NCI-H1105 (cell line): ENCODE measurements at regions not wholly inside any gene's neighbourhood (a gene's known extent, or its start where the extent isn't known, plus 50 kb on each side); places are given as distances from the start of the nearest gene placed in this dataset.
A peak's percentile ranks its signal among the peaks of the same experiment; 100 is the strongest.
"Not testable (repeated sequence)": the region's sequence is repeated elsewhere in the genome, so short reads cannot be mapped to it uniquely, and the experiment has no call there.

Experiments
- DNase-seq: peaks from one replicate; lab custom pipeline; 2025; lab: John Stamatoyannopoulos, UW

DNA sequence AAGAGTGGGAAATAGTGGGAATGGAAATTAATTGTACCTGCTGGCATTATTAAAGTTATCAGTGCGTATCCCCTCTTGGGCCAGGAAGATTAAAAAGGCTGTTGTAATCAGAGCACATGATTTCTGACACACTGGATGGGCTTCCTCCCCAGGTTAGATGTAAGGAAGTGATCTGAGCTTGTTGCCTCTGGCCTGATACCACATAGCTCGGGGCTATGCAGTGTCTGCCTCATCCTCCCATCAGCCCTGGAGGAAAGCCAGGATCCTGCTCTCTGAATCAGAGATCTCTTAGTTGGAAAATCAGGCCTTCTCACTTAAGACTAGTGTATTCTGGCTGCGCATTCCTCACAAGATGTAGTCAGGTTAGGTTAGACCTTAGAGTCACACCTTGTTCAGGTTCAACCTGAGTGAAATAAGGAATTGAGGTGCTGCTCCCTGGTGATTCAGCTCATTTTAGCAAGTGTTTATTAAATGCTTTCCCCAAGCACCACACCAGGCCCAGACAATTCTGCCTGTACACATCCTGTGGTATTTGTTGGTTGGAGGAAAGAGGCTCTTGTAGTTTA lies 108.2 kb upstream of the IKBKE start:
- DNase-seq, result not testable (repeated sequence)

DNA sequence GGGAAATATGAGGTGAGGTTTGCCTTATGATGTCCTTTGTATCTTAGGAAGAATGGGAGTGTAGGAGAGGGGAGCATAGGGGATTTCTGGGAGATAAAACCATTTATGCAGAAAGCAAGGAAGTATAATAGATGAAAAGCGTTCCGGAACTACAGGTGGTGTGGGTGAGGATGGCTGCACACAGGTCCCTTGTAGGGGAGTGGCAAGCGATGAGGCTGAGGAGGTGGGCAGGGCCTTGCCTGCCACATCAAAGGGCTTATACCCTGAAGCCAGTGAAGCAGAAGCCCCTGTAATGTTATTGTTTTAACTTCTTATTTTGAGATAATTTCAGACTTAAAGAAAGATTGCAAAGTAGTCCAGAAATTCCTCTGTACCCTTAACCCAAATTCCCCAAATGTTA lies 107.3 kb upstream of the IKBKE start:
- not testable (repeated sequence) for DNase-seq

DNA sequence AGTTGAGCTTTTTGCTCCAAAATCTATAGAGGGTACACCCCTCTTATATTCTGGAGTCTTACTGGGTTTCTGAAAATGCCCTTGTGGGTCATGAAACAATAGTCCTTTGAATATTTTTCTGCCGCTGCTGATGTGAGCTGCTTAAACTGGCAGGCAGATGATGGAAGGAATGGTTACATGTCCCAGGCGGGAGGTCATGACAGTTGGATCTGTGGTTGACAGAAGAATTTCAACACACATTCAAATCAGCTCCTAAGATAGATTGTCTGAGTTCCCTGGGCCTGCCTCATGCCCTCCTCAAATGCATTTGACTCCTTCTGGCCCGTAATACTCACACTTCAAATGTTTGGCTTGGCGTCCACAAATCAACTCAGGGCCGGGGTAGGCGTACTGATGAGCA lies 105.0 kb upstream of the IKBKE start:
- DNase-seq, result not testable (repeated sequence)

DNA sequence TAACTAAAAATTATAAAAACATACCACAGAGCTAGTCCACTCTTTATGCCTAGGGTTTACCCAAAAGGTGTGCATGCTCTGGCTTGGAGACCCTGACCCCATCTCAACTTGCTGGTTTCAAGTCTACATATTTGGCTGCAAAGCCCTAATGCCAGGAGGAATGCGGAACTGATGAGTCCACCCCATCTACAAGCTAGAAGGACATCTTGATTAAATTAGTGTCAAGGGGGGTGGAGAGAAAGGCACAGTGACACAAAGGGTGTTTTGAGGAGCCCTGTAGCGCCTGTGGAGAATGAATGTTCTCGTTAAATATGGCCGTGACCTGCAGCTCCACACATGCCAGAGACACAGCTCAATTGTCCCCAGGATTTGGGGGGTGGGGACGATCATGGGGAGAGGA lies 104.1 kb upstream of the IKBKE start:
- not testable (repeated sequence) for DNase-seq

GRCh38 chr1:206366772-206367171 lies 103.5 kb upstream of the IKBKE start:
- not testable (repeated sequence) for DNase-seq

- DNase-seq, result not testable (repeated sequence)
Observed at GRCh38 chr1:206367955-206368622, 102.2 kb upstream of the IKBKE start.

- DNase-seq, result not testable (repeated sequence)
Observed at GRCh38 chr1:206374725-206375124, 95.6 kb upstream of the IKBKE start.

DNA sequence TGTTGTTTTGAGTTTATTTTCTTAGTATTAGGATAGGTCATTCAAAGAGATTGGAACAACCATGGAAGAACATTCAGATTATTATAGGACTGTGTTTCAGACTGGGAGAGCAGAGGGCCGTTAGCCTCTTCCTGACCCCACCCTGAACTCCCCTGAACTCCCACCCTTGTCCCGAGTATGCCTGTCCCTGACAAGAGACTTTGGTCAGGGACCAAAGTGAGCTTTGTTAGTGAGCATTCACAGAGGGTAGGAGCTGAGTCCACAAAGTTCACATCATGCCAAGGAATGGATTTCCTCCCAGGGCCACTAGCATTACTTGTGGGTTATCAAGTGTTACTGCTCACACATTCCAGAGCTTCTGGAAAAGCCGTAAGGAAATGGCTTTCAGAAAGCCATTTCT lies 94.7 kb upstream of the IKBKE start:
- DNase-seq, result not testable (repeated sequence)

DNA sequence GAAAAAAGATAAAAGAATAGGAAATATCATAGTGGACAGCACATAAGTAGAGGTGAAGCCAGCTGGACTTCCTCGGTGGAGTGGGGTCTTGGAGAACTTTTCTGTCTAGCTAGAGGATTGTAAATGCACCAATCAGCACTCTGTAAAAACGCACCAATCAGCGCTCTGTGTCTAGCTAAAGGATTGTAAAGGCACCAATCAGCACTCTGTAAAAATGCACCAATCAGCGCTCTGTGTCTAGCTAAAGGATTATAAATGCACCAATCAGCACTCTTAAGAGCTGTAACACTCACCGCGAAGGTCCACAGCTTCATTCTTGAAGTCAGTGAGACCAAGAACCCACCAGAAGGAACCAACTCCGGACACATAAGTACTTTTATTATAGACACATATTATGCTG lies 91.8 kb upstream of the IKBKE start:
- not testable (repeated sequence) for DNase-seq

- DNase-seq, result not testable (repeated sequence)
Observed at GRCh38 chr1:206379245-206379644, 91.0 kb upstream of the IKBKE start.

DNA sequence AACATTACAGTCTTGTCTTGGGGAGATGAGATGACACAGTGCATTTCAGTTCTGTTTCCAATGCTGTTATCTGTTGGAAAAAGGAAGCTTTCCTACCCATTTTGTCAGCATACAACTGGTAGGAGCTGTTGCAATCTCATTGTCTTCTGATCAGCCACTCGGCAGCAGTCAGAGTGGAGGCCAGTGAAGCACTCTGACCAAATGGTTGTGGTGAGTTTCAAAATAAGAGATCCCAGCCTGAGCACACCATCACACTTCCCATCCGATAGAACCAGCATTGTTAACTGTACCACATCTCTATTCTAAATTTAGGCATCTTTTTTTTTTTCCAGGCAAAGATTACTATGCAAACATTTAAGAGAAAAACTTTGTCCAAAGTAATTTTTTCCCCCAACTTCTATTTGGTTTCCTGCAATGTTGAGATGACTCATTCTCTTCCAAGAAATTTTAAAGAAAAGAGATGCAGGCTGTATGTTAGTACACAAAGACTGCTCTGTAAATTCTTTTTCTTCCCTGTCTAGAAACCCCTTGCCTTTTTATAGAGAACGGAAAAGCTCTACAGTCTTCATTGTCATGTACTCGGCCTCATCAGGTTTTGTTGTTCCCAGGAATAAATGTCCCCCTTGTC lies 90.0 kb upstream of the IKBKE start:
- DNase-seq, result not testable (repeated sequence)

GRCh38 chr1:206380791-206381610 lies 89.3 kb upstream of the IKBKE start:
- peak; percentile 84 for DNase-seq

GRCh38 chr1:206384029-206384807 lies 86.1 kb upstream of the IKBKE start:
- not testable (repeated sequence) for DNase-seq

GRCh38 chr1:206384891-206385290 lies 85.4 kb upstream of the IKBKE start:
- not testable (repeated sequence) for DNase-seq

GRCh38 chr1:206387631-206388030 lies 82.6 kb upstream of the IKBKE start:
- not testable (repeated sequence) for DNase-seq

DNA sequence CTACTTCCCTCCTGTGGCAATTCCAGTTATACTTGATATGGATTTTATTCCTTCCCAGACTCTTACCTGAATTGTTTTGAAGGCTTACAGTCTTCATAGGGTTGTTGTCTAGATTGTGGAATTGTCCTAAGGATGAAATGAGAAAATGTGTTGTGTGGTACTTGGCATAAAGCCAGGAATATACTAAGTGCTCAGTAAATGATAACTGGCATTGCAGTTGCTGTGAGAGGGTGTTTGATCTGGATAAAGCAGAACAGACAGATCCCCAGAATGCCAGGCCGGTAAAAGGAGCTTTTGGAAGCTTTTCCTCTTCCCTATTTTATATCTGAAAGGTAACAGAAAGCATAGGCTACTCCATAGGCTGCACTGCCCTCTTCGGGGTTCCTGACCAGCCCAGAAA lies 78.4 kb upstream of the IKBKE start:
- not testable (repeated sequence) for DNase-seq

DNA sequence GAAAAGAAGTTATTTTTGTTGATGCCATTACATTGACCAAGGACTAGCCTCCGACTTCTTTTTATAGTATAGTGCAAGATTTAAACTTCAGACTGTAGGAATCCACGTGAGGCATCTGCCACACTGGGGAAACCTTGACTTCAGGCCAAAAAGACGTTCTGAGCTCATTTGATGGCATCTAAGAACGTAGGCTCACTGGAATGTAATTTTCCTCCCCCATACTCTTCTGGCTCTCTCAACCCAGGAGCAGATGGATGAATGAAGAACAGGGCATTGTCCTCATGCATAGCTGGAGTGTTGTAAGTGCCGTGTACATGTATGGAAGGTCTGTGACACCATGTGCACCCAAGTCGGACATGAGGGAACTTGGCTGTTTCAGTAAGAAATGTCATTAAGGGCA lies 72.8 kb upstream of the IKBKE start:
- DNase-seq, result not testable (repeated sequence)

GRCh38 chr1:206398261-206398660 lies 72.0 kb upstream of the IKBKE start:
- DNase-seq, result not testable (repeated sequence)

DNA sequence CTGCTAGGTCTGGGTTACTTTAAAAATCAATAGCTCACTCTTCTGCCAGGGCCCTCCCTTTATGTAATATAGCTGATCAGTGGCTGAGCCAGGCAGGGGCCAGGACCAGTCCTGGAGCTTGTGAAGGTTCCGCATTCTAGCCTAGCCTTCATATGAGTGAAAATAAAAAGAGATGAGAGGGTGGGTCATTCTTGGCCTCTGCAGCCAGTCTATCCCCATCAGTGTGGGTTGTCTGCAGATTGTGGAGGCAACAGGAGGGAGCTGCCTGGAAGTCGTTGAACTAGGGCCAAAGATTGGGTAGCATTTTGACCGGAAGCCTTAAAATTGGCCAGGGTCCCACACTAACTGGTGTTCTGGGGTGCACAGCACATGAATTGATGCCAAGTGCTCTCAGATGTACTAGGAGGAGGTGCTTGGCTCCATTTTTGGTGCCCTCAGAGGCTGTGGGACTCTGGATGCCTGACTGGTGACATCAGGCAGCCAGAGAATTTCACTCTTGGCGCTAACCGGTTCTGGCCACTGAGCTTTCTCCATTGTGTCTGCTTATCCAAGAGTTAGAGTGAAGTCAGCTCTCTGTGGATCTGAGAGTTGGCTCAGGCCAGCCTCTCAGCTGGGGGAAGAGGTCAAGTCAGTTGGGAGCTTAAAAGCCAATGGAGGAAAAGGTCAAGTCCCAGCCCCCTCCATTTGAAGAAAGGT lies 66.5 kb upstream of the IKBKE start:
- not testable (repeated sequence) for DNase-seq

GRCh38 chr1:206404309-206405027 lies 65.8 kb upstream of the IKBKE start:
- DNase-seq, result not testable (repeated sequence)
